ENCODE measurements at regions not wholly inside any gene's neighbourhood (a gene's known extent, or its start where the extent isn't known, plus 50 kb on each side); places are given as distances from the start of the nearest gene placed in this dataset.

DNA sequence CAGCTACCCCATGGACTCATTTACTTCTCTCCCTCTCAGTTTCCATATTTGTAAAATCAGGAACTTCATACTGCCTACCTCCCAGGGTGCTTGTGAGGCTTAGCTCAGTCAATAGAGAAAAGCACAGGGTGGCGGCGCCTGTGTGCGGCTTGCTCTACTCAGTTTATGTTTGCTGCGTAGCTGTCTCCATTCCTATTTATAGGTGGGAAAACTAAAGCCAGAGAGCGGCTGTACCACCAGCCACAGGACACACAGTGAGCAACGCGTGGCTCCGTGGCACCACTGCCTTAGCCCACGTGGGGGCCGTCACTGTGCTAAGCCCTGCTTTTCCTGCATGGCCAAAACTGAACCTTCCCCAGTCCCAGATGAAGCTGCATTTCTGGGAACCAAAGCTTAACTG, 292.4 kb downstream of the TEX29 start:
- intact Hi-C loops (cut with DNase I): no loop called here
- no peaks in the 10 kb centered on the region for H3K4me1 ChIP-seq (ENCODE audit: control insufficient read depth in 1 of 2, insufficient read depth in 2 of 2, low read length in 2 of 2)
- ATAC-seq (ENCODE audit: low FRiP score): no peak
- peak in 1 of 2 donors; percentile 51 for DNase-seq
- H3K27me3 ChIP-seq (ENCODE audit: control insufficient read depth in 1 of 2, insufficient read depth in 2 of 2, low read length in 1 of 2): no peaks in the 10 kb centered on the region
- 84 to 85% methylated on average over 10 of the region's 10 CpGs for WGBS, 2 donors
- no peak overlapping the region for H3K4me3 ChIP-seq (ENCODE audit: low read length in 2 of 2)
- H3K9me3 ChIP-seq (ENCODE audit: control insufficient read depth, low read length): peaks cover 3% of the 10 kb centered on the region
- H3K36me3 ChIP-seq (ENCODE audit: control insufficient read depth in 1 of 2, insufficient read depth in 2 of 2, low read length in 1 of 2): no peaks in the 10 kb centered on the region
- no peak overlapping the region for H3K27ac ChIP-seq (ENCODE audit: low read depth in 1 of 2, low read length in 2 of 2)

DNA sequence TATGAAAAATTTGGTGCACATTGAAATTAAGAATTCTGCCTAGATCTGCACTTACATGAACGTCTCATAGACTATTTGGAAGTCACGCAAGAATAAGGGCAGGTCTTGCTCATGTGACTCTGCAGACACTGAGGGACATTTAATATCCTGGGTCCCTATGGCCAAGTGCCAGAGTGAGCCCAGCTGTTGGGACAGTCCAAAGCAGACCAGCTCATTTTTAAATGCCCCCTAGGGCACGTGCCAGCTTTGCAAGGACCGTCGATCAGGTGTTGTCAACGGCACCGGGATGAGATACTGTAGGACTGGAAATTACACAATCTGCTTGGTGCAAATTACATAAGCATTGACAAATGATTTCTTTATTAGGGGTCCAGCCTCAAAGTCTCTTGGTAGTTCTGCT, 293.6 kb downstream of the TEX29 start:
- intact Hi-C loops (cut with DNase I): no loop called here
- H3K4me3 ChIP-seq (ENCODE audit: low read length in 2 of 2): no peak overlapping the region
- WGBS, 2 donors: 74 to 76% methylated on average over 7 of the region's 7 CpGs
- H3K27me3 ChIP-seq (ENCODE audit: control insufficient read depth in 1 of 2, insufficient read depth in 2 of 2, low read length in 1 of 2): no peaks in the 10 kb centered on the region
- H3K27ac ChIP-seq (ENCODE audit: low read depth in 1 of 2, low read length in 2 of 2): no peak overlapping the region
- no peak for ATAC-seq (ENCODE audit: low FRiP score)
- H3K9me3 ChIP-seq (ENCODE audit: control insufficient read depth, low read length): peaks cover 3% of the 10 kb centered on the region
- H3K4me1 ChIP-seq (ENCODE audit: control insufficient read depth in 1 of 2, insufficient read depth in 2 of 2, low read length in 2 of 2): no peaks in the 10 kb centered on the region
- no peak for DNase-seq
- H3K36me3 ChIP-seq (ENCODE audit: control insufficient read depth in 1 of 2, insufficient read depth in 2 of 2, low read length in 1 of 2): no peaks in the 10 kb centered on the region

- no peak overlapping the region for H3K4me3 ChIP-seq (ENCODE audit: low read length in 2 of 2)
- H3K27me3 ChIP-seq (ENCODE audit: control insufficient read depth in 1 of 2, insufficient read depth in 2 of 2, low read length in 1 of 2): no peaks in the 10 kb centered on the region
- intact Hi-C loops (cut with DNase I): no loop called here
- no peak overlapping the region for H3K27ac ChIP-seq (ENCODE audit: low read depth in 1 of 2, low read length in 2 of 2)
- H3K36me3 ChIP-seq (ENCODE audit: control insufficient read depth in 1 of 2, insufficient read depth in 2 of 2, low read length in 1 of 2): no peaks in the 10 kb centered on the region
- DNase-seq: no peak
- ATAC-seq (ENCODE audit: low FRiP score): no peak
- peaks cover 1% of the 10 kb centered on the region for H3K9me3 ChIP-seq (ENCODE audit: control insufficient read depth, low read length)
- 78 to 81% methylated on average over 5 of the region's 5 CpGs for WGBS, 2 donors
- H3K4me1 ChIP-seq (ENCODE audit: control insufficient read depth in 1 of 2, insufficient read depth in 2 of 2, low read length in 2 of 2): no peaks in the 10 kb centered on the region
Observed at GRCh38 chr13:111614613-111615012, 294.2 kb downstream of the TEX29 start.

GRCh38 chr13:111616203-111616602, 295.8 kb downstream of the TEX29 start:
- H3K9me3 ChIP-seq (ENCODE audit: control insufficient read depth, low read length): no peaks in the 10 kb centered on the region
- intact Hi-C loops (cut with DNase I): no loop called here
- H3K4me1 ChIP-seq (ENCODE audit: control insufficient read depth in 1 of 2, insufficient read depth in 2 of 2, low read length in 2 of 2): no peaks in the 10 kb centered on the region
- no peak overlapping the region for H3K27ac ChIP-seq (ENCODE audit: low read depth in 1 of 2, low read length in 2 of 2)
- H3K27me3 ChIP-seq (ENCODE audit: control insufficient read depth in 1 of 2, insufficient read depth in 2 of 2, low read length in 1 of 2): no peaks in the 10 kb centered on the region
- WGBS, 2 donors: 85 to 87% methylated on average over 11 of the region's 11 CpGs
- ATAC-seq (ENCODE audit: low FRiP score) (no peak), DNase-seq (no peak)
- no peaks in the 10 kb centered on the region for H3K36me3 ChIP-seq (ENCODE audit: control insufficient read depth in 1 of 2, insufficient read depth in 2 of 2, low read length in 1 of 2)
- H3K4me3 ChIP-seq (ENCODE audit: low read length in 2 of 2): no peak overlapping the region

DNA sequence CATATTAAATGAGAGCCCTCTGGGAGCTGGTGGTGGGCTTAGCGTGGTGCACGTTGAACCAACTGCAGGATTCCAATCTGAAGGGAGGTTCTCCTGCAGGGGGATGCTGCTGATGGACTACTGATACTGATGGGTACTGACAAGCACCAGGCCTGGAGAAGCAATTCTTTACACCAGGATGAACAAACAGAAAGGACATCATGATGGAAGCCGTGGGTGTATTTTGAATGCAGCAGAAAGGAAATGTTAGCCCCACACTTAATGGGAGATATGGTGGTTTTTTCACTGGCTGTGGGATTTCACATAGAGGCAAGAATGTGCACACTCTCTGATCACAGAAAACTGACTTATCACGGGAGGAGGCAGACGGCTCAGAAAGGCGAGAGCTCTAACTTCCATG, 299.7 kb downstream of the TEX29 start:
- Histone ChIP-seq H3K9me3 (ENCODE audit: control insufficient read depth, low read length) (no peaks in the 10 kb centered on the region), H3K36me3 (ENCODE audit: control insufficient read depth in 1 of 2, insufficient read depth in 2 of 2, low read length in 1 of 2) (no peaks in the 10 kb centered on the region), H3K4me1 (ENCODE audit: control insufficient read depth in 1 of 2, insufficient read depth in 2 of 2, low read length in 2 of 2) (no peaks in the 10 kb centered on the region), H3K27ac (ENCODE audit: low read depth in 1 of 2, low read length in 2 of 2) (no peak overlapping the region), H3K4me3 (ENCODE audit: low read length in 2 of 2) (no peak overlapping the region), H3K27me3 (ENCODE audit: control insufficient read depth in 1 of 2, insufficient read depth in 2 of 2, low read length in 1 of 2) (no peaks in the 10 kb centered on the region)
- DNase-seq (no peak), ATAC-seq (ENCODE audit: low FRiP score) (no peak)
- intact Hi-C loops (cut with DNase I): no loop called here
- WGBS, 2 donors: 74 to 84% methylated on average over 6 of the region's 6 CpGs

DNA sequence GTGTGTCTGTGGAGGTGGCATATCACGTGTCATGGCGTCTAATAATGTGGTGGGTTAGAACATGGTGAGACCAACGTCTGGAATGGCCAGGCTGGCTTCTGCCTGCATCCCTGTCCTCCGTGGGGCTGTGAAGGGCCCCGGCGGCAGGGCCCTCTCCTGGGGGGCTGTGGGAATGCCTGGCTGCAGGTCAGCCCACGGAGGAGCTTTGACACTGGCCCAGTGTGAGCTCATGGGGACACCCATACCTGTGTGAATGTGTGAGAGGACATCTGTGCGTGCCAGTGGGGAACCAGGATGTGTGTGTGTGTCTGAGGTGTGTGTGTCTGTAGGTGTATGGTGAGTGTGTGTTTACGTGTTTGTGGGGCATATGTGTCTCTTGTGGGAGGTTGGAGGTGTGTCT, 300.1 kb downstream of the TEX29 start:
- DNase-seq: no peak
- no peaks in the 10 kb centered on the region for H3K4me1 ChIP-seq (ENCODE audit: control insufficient read depth in 1 of 2, insufficient read depth in 2 of 2, low read length in 2 of 2)
- intact Hi-C loops (cut with DNase I): no loop called here
- H3K27me3 ChIP-seq (ENCODE audit: control insufficient read depth in 1 of 2, insufficient read depth in 2 of 2, low read length in 1 of 2): no peaks in the 10 kb centered on the region
- no peak overlapping the region for H3K4me3 ChIP-seq (ENCODE audit: low read length in 2 of 2)
- H3K27ac ChIP-seq (ENCODE audit: low read depth in 1 of 2, low read length in 2 of 2): no peak overlapping the region
- 81 to 82% methylated on average over 9 of the region's 9 CpGs for WGBS, 2 donors
- no peaks in the 10 kb centered on the region for H3K9me3 ChIP-seq (ENCODE audit: control insufficient read depth, low read length)
- ATAC-seq (ENCODE audit: low FRiP score): peak; percentile 20
- H3K36me3 ChIP-seq (ENCODE audit: control insufficient read depth in 1 of 2, insufficient read depth in 2 of 2, low read length in 1 of 2): no peaks in the 10 kb centered on the region

GRCh38 chr13:111621164-111621563, 300.7 kb downstream of the TEX29 start:
- ATAC-seq (ENCODE audit: low FRiP score): no peak
- no peaks in the 10 kb centered on the region for H3K27me3 ChIP-seq (ENCODE audit: control insufficient read depth in 1 of 2, insufficient read depth in 2 of 2, low read length in 1 of 2)
- intact Hi-C loops (cut with DNase I): no loop called here
- 96 to 97% methylated on average over 5 of the region's 5 CpGs for WGBS, 2 donors
- H3K9me3 ChIP-seq (ENCODE audit: control insufficient read depth, low read length): no peaks in the 10 kb centered on the region
- H3K27ac ChIP-seq (ENCODE audit: low read depth in 1 of 2, low read length in 2 of 2): no peak overlapping the region
- H3K4me1 ChIP-seq (ENCODE audit: control insufficient read depth in 1 of 2, insufficient read depth in 2 of 2, low read length in 2 of 2): no peaks in the 10 kb centered on the region
- DNase-seq: no peak
- H3K4me3 ChIP-seq (ENCODE audit: low read length in 2 of 2): no peak overlapping the region
- no peaks in the 10 kb centered on the region for H3K36me3 ChIP-seq (ENCODE audit: control insufficient read depth in 1 of 2, insufficient read depth in 2 of 2, low read length in 1 of 2)

GRCh38 chr13:111622051-111622531, 301.6 kb downstream of the TEX29 start:
- H3K4me3 ChIP-seq (ENCODE audit: low read length in 2 of 2): no peak overlapping the region

GRCh38 chr13:111623208-111623607, 302.8 kb downstream of the TEX29 start:
- intact Hi-C loops (cut with DNase I): no loop called here
- DNase-seq: no peak
- H3K27me3 ChIP-seq (ENCODE audit: control insufficient read depth in 1 of 2, insufficient read depth in 2 of 2, low read length in 1 of 2): no peaks in the 10 kb centered on the region
- no peaks in the 10 kb centered on the region for H3K9me3 ChIP-seq (ENCODE audit: control insufficient read depth, low read length)
- H3K27ac ChIP-seq (ENCODE audit: low read depth in 1 of 2, low read length in 2 of 2): no peak overlapping the region
- no peaks in the 10 kb centered on the region for H3K36me3 ChIP-seq (ENCODE audit: control insufficient read depth in 1 of 2, insufficient read depth in 2 of 2, low read length in 1 of 2)
- H3K4me1 ChIP-seq (ENCODE audit: control insufficient read depth in 1 of 2, insufficient read depth in 2 of 2, low read length in 2 of 2): no peaks in the 10 kb centered on the region
- WGBS, 2 donors: 82 to 86% methylated on average over 20 of the region's 20 CpGs
- H3K4me3 ChIP-seq (ENCODE audit: low read length in 2 of 2): no peak overlapping the region
- no peak for ATAC-seq (ENCODE audit: low FRiP score)

More at GRCh38 chr13:111622051-111622531, 301.6 kb downstream of the TEX29 start:
- H3K36me3 ChIP-seq (ENCODE audit: control insufficient read depth in 1 of 2, insufficient read depth in 2 of 2, low read length in 1 of 2): no peaks in the 10 kb centered on the region
- peak in 1 of 2 donors; percentile 41 for DNase-seq
- intact Hi-C loops (cut with DNase I): no loop called here
- no peaks in the 10 kb centered on the region for H3K9me3 ChIP-seq (ENCODE audit: control insufficient read depth, low read length)
- H3K4me1 ChIP-seq (ENCODE audit: control insufficient read depth in 1 of 2, insufficient read depth in 2 of 2, low read length in 2 of 2): no peaks in the 10 kb centered on the region
- H3K27ac ChIP-seq (ENCODE audit: low read depth in 1 of 2, low read length in 2 of 2): no peak overlapping the region
- ATAC-seq (ENCODE audit: low FRiP score): no peak
- H3K27me3 ChIP-seq (ENCODE audit: control insufficient read depth in 1 of 2, insufficient read depth in 2 of 2, low read length in 1 of 2): no peaks in the 10 kb centered on the region
- 93 to 95% methylated on average over 21 of the region's 21 CpGs for WGBS, 2 donors

All from aorta (tissue), 5 donors.